ENCODE measurements at regions not wholly inside any gene's neighbourhood (a gene's known extent, or its start where the extent isn't known, plus 50 kb on each side); places are given as distances from the start of the nearest gene placed in this dataset.

GRCh38 chr4:71095141-71095540 lies 101.7 kb downstream of the DCK start:
- Mint-ChIP-seq H3K4me3 (no peak overlapping the region), H3K27me3 (ENCODE audit: low read depth) (peaks cover 2% of the 10 kb centered on the region; the same call in 1 of the 2 replicates), H3K9me3 (peaks cover 23% of the 10 kb centered on the region), H3K27ac (no peak overlapping the region), H3K36me3 (peaks cover 8% of the 10 kb centered on the region), H3K4me1 (peaks cover 17% of the 10 kb centered on the region)
- peak; percentile 34 for ATAC-seq
- POLR2A ChIA-PET, result no interaction called here
- TF ChIP-seq STAT6 (CRISPR knock-in tag; conservative IDR thresholded peaks at IDR 0.05; ENCODE audit: low read depth) (no peak), CREM (CRISPR knock-in tag; IDR thresholded peaks at IDR 0.05) (no peak), MAX (CRISPR knock-in tag; IDR thresholded peaks at IDR 0.05) (no peak), RELA (CRISPR knock-in tag; IDR thresholded peaks at IDR 0.05; ENCODE audit: borderline replicate concordance) (no peak), ZNF396 (CRISPR knock-in tag; IDR thresholded peaks at IDR 0.05; ENCODE audit: borderline replicate concordance) (no peak), ZNF416 (CRISPR knock-in tag; IDR thresholded peaks at IDR 0.05) (no peak), TEAD1 (CRISPR knock-in tag; IDR thresholded peaks at IDR 0.05) (no peak), KAT7 (CRISPR knock-in tag; IDR thresholded peaks at IDR 0.05; ENCODE audit: borderline replicate concordance) (no peak), TCF7 (CRISPR knock-in tag; IDR thresholded peaks at IDR 0.05; ENCODE audit: low read depth) (no peak), ZNF219 (CRISPR knock-in tag; IDR thresholded peaks at IDR 0.05; ENCODE audit: borderline replicate concordance) (no peak), ZNF317 (CRISPR knock-in tag; IDR thresholded peaks at IDR 0.05; ENCODE audit: borderline replicate concordance, low read depth) (no peak), NFATC4 (CRISPR knock-in tag; IDR thresholded peaks at IDR 0.05) (no peak)
- TF ChIP-seq, protein P1, sequence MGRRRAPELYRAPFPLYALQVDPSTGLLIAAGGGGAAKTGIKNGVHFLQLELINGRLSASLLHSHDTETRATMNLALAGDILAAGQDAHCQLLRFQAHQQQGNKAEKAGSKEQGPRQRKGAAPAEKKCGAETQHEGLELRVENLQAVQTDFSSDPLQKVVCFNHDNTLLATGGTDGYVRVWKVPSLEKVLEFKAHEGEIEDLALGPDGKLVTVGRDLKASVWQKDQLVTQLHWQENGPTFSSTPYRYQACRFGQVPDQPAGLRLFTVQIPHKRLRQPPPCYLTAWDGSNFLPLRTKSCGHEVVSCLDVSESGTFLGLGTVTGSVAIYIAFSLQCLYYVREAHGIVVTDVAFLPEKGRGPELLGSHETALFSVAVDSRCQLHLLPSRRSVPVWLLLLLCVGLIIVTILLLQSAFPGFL (CRISPR knock-in tag; IDR thresholded peaks at IDR 0.05; ENCODE audit: borderline replicate concordance), result no peak
- TF ChIP-seq, protein P2, sequence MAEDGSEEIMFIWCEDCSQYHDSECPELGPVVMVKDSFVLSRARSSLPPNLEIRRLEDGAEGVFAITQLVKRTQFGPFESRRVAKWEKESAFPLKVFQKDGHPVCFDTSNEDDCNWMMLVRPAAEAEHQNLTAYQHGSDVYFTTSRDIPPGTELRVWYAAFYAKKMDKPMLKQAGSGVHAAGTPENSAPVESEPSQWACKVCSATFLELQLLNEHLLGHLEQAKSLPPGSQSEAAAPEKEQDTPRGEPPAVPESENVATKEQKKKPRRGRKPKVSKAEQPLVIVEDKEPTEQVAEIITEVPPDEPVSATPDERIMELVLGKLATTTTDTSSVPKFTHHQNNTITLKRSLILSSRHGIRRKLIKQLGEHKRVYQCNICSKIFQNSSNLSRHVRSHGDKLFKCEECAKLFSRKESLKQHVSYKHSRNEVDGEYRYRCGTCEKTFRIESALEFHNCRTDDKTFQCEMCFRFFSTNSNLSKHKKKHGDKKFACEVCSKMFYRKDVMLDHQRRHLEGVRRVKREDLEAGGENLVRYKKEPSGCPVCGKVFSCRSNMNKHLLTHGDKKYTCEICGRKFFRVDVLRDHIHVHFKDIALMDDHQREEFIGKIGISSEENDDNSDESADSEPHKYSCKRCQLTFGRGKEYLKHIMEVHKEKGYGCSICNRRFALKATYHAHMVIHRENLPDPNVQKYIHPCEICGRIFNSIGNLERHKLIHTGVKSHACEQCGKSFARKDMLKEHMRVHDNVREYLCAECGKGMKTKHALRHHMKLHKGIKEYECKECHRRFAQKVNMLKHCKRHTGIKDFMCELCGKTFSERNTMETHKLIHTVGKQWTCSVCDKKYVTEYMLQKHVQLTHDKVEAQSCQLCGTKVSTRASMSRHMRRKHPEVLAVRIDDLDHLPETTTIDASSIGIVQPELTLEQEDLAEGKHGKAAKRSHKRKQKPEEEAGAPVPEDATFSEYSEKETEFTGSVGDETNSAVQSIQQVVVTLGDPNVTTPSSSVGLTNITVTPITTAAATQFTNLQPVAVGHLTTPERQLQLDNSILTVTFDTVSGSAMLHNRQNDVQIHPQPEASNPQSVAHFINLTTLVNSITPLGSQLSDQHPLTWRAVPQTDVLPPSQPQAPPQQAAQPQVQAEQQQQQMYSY (CRISPR knock-in tag; IDR thresholded peaks at IDR 0.05), result no peak
- TF ChIP-seq, protein P3, sequence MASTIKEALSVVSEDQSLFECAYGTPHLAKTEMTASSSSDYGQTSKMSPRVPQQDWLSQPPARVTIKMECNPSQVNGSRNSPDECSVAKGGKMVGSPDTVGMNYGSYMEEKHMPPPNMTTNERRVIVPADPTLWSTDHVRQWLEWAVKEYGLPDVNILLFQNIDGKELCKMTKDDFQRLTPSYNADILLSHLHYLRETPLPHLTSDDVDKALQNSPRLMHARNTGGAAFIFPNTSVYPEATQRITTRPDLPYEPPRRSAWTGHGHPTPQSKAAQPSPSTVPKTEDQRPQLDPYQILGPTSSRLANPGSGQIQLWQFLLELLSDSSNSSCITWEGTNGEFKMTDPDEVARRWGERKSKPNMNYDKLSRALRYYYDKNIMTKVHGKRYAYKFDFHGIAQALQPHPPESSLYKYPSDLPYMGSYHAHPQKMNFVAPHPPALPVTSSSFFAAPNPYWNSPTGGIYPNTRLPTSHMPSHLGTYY (CRISPR knock-in tag; IDR thresholded peaks at IDR 0.05), result no peak
- TF ChIP-seq, protein P4, sequence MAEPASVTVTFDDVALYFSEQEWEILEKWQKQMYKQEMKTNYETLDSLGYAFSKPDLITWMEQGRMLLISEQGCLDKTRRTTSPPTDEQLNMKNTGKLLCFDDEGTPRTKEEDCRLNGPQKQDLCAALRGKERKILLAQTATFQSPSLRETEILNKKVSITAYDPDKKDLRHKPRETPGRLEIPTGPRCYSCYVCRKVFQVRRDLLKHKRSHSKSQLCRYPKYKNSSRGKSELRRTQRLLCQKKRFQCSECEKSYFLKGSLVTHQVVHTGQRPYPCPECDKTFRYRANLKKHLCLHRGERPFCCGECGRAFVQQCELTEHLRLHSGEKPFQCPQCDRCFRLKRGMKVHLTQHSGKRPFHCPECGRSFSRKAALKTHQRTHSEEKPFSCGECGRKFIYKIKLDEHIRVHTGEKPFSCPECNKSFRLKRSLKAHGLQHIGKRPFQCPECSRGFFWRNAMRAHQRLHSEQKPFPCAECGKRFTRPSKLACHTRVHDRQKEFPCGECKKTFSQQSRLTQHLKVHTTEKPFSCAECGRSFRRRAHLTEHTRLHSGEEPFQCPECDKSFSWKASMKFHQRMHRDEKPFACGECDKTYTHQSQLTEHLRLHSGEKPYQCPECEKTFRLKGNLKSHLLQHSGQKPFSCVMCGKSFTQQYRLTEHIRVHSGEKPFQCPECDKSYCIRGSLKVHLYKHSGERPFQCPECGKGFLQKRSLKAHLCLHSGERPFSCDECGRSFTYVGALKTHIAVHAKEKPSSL (CRISPR knock-in tag; conservative IDR thresholded peaks at IDR 0.05), result no peak
- DNase-seq (ENCODE audit: low spot score), result no peak
- CTCF ChIA-PET, result no interaction called here
